ENCODE measurements at regions not wholly inside any gene's neighbourhood (a gene's known extent, or its start where the extent isn't known, plus 50 kb on each side); places are given as distances from the start of the nearest gene placed in this dataset.

DNA sequence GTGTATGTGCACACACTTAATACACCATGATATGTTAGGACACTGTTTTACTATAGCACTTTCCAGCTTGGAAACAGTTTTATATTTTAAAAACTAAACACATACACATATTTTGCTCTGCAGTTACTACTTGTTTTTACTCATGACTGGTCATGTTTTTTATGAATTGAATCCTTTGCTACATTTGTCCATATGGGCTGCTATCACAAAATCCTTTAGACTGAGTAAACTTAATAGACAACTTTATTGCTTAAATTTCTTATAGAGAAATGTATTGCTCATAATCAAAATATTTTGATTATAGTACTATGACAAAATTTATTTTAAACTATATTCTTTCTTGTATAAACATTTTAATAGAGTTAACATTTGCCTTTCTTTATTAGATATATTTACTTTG is 314.8 kb downstream of the RBM43 start:
- Mint-ChIP-seq H3K27ac (no peak overlapping the region), H3K36me3 (ENCODE audit: low read depth) (no peaks in the 10 kb centered on the region), H3K27me3 (no peaks in the 10 kb centered on the region), H3K4me1 (ENCODE audit: low read depth) (no peaks in the 10 kb centered on the region), H3K9me3 (peaks cover 3% of the 10 kb centered on the region), H3K4me3 (no peak overlapping the region)
- no peaks in the 10 kb centered on the region for H3K36me3 ChIP-seq (ENCODE audit: insufficient read depth, low read length)
- no peaks in the 10 kb centered on the region for H3K27me3 ChIP-seq (ENCODE audit: control insufficient read depth in 1 of 2, insufficient read depth in 2 of 2, low read length in 2 of 2)
- ChIA-PET CTCF (no interaction called here), POLR2A (no interaction called here)
- no peak overlapping the region for H3K4me3 ChIP-seq (ENCODE audit: low read length)
- peaks cover 0 to 4% of the 10 kb centered on the region in 2 experiments for H3K9me3 ChIP-seq (ENCODE audit: control insufficient read depth in 1 of 2, insufficient read depth in 1 of 2, low read length in 2 of 2)
- DNase-seq (no peak), ATAC-seq (ENCODE audit: poor library complexity) (no peak)
- TF ChIP-seq, protein P1, sequence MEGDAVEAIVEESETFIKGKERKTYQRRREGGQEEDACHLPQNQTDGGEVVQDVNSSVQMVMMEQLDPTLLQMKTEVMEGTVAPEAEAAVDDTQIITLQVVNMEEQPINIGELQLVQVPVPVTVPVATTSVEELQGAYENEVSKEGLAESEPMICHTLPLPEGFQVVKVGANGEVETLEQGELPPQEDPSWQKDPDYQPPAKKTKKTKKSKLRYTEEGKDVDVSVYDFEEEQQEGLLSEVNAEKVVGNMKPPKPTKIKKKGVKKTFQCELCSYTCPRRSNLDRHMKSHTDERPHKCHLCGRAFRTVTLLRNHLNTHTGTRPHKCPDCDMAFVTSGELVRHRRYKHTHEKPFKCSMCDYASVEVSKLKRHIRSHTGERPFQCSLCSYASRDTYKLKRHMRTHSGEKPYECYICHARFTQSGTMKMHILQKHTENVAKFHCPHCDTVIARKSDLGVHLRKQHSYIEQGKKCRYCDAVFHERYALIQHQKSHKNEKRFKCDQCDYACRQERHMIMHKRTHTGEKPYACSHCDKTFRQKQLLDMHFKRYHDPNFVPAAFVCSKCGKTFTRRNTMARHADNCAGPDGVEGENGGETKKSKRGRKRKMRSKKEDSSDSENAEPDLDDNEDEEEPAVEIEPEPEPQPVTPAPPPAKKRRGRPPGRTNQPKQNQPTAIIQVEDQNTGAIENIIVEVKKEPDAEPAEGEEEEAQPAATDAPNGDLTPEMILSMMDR (IDR thresholded peaks at IDR 0.05), result no peak
- intact Hi-C loops (cut with DNase I, micrococcal nuclease), result no loop called here
- no peaks in the 10 kb centered on the region for H3K4me1 ChIP-seq (ENCODE audit: insufficient read depth, low read length)
- H3K27ac ChIP-seq (ENCODE audit: low read depth in 1 of 2, low read length in 2 of 2), result no peak overlapping the region

GRCh38 chr2:150944315-150944714 is 317.3 kb downstream of the RBM43 start:
- DNase-seq, result no peak
- Mint-ChIP-seq H3K4me1 (ENCODE audit: low read depth) (no peaks in the 10 kb centered on the region), H3K9me3 (no peaks in the 10 kb centered on the region), H3K4me3 (no peak overlapping the region), H3K27ac (no peak overlapping the region), H3K36me3 (ENCODE audit: low read depth) (no peaks in the 10 kb centered on the region), H3K27me3 (no peaks in the 10 kb centered on the region)
- TF ChIP-seq, protein P1 (IDR thresholded peaks at IDR 0.05), result no peak
- Histone ChIP-seq H3K9me3 (ENCODE audit: control insufficient read depth in 1 of 2, insufficient read depth in 1 of 2, low read length in 2 of 2) (peaks cover 0 to 4% of the 10 kb centered on the region in 2 experiments), H3K27me3 (ENCODE audit: control insufficient read depth in 1 of 2, insufficient read depth in 2 of 2, low read length in 2 of 2) (no peaks in the 10 kb centered on the region), H3K4me1 (ENCODE audit: insufficient read depth, low read length) (no peaks in the 10 kb centered on the region), H3K27ac (ENCODE audit: low read depth in 1 of 2, low read length in 2 of 2) (no peak overlapping the region), H3K36me3 (ENCODE audit: insufficient read depth, low read length) (no peaks in the 10 kb centered on the region), H3K4me3 (ENCODE audit: low read length) (no peak overlapping the region)
- ChIA-PET CTCF (no interaction called here), POLR2A (no interaction called here)
- intact Hi-C loops (cut with DNase I, micrococcal nuclease), result no loop called here
- no peak for ATAC-seq (ENCODE audit: poor library complexity)

GRCh38 chr2:150939087-150939486 is 322.6 kb downstream of the RBM43 start:
- Mint-ChIP-seq H3K27ac (no peak overlapping the region), H3K4me1 (ENCODE audit: low read depth) (no peaks in the 10 kb centered on the region), H3K9me3 (no peaks in the 10 kb centered on the region), H3K36me3 (ENCODE audit: low read depth) (no peaks in the 10 kb centered on the region), H3K4me3 (no peak overlapping the region), H3K27me3 (no peaks in the 10 kb centered on the region)
- Histone ChIP-seq H3K4me1 (ENCODE audit: insufficient read depth, low read length) (no peaks in the 10 kb centered on the region), H3K4me3 (ENCODE audit: low read length) (no peak overlapping the region), H3K9me3 (ENCODE audit: control insufficient read depth in 1 of 2, insufficient read depth in 1 of 2, low read length in 2 of 2) (no peaks in the 10 kb centered on the region), H3K27me3 (ENCODE audit: control insufficient read depth in 1 of 2, insufficient read depth in 2 of 2, low read length in 2 of 2) (no peaks in the 10 kb centered on the region), H3K27ac (ENCODE audit: low read depth in 1 of 2, low read length in 2 of 2) (no peak overlapping the region), H3K36me3 (ENCODE audit: insufficient read depth, low read length) (no peaks in the 10 kb centered on the region)
- ATAC-seq (ENCODE audit: poor library complexity) (no peak), DNase-seq (no peak)
- ChIA-PET POLR2A (no interaction called here), CTCF (no interaction called here)
- intact Hi-C loops (cut with DNase I, micrococcal nuclease), result no loop called here
- TF ChIP-seq, protein P1 (IDR thresholded peaks at IDR 0.05), result no peak

Measured in CD4-positive, alpha-beta T cell (primary cell).